Right hindlimb (tissue), 1 donor: ENCODE measurements at regions not wholly inside any gene's neighbourhood (a gene's known extent, or its start where the extent isn't known, plus 50 kb on each side); places are given as distances from the start of the nearest gene placed in this dataset.
A peak's percentile ranks its signal among the peaks of the same experiment; 100 is the strongest.

Source experiments
- DNase-seq: peaks from one replicate; pipeline ENCODE4 v3.0.0-alpha.2; 2018

GRCh38 chr12:58202933-58203718 is 261.8 kb downstream of the ATP23 start:
- no peak for DNase-seq

- DNase-seq: no peak
Measured at GRCh38 chr12:58204071-58204470, 262.7 kb downstream of the ATP23 start.

GRCh38 chr12:58206876-58207275 is 265.5 kb downstream of the ATP23 start:
- DNase-seq: no peak

- DNase-seq: no peak
Measured at GRCh38 chr12:58211211-58211610, 269.8 kb downstream of the ATP23 start.

- no peak for DNase-seq
Measured at GRCh38 chr12:58217130-58217529, 275.8 kb downstream of the ATP23 start.

GRCh38 chr12:58224536-58225105 is 283.3 kb downstream of the ATP23 start:
- peak; percentile 28 for DNase-seq

GRCh38 chr12:58225203-58225877 is 284.0 kb downstream of the ATP23 start:
- DNase-seq: no peak

GRCh38 chr12:58233886-58234285 is 292.5 kb downstream of the ATP23 start:
- DNase-seq: no peak

- DNase-seq: no peak
Measured at GRCh38 chr12:58238411-58238810, 297.0 kb downstream of the ATP23 start.

- DNase-seq: no peak
Measured at GRCh38 chr12:58241099-58241498, 299.7 kb downstream of the ATP23 start.

- no peak for DNase-seq
Measured at GRCh38 chr12:58242796-58243630, 301.6 kb downstream of the ATP23 start.

- DNase-seq: no peak
Measured at GRCh38 chr12:58247633-58248032, 306.3 kb downstream of the ATP23 start.

GRCh38 chr12:58248599-58248998 is 307.2 kb downstream of the ATP23 start:
- DNase-seq: no peak

- no peak for DNase-seq
Measured at GRCh38 chr12:58249610-58250009, 308.2 kb downstream of the ATP23 start.

- no peak for DNase-seq
Measured at GRCh38 chr12:58250077-58250476, 308.7 kb downstream of the ATP23 start.

- no peak for DNase-seq
Measured at GRCh38 chr12:58252914-58253313, 311.5 kb downstream of the ATP23 start.

- DNase-seq: no peak
Measured at GRCh38 chr12:58253663-58254062, 312.3 kb downstream of the ATP23 start.

- DNase-seq: no peak
Measured at GRCh38 chr12:58254463-58255100, 313.2 kb downstream of the ATP23 start.

GRCh38 chr12:58262796-58263195 is 321.4 kb downstream of the ATP23 start:
- DNase-seq: no peak

GRCh38 chr12:58263816-58264215 is 322.4 kb downstream of the ATP23 start:
- no peak for DNase-seq

- DNase-seq: peak; percentile 19
Measured at GRCh38 chr12:58268069-58268468, 326.7 kb downstream of the ATP23 start.

GRCh38 chr12:58269476-58269875 is 328.1 kb downstream of the ATP23 start:
- no peak for DNase-seq
